Fibroblast of villous mesenchyme (primary cell): ENCODE measurements at regions not wholly inside any gene's neighbourhood (a gene's known extent, or its start where the extent isn't known, plus 50 kb on each side); places are given as distances from the start of the nearest gene placed in this dataset.

Source experiments
- DNase-seq: peaks from one replicate; pipeline ENCODE4 v3.0.0-alpha.2; 2010; ENCODE audit warnings: low read depth
- H3K4me3 ChIP-seq: 2 replicates; pipeline ENCODE4 v1.5.1; 2011; ENCODE audit warnings: low read depth, mild to moderate bottlenecking, low read length
- TF ChIP-seq, protein P1 (sequence below): IDR thresholded peaks from 2 replicates; pipeline ENCODE4 v1.5.1; 2012; ENCODE audit warnings: low read depth, mild to moderate bottlenecking, low read length; ENCODE audit not compliant: insufficient read depth

DNA sequence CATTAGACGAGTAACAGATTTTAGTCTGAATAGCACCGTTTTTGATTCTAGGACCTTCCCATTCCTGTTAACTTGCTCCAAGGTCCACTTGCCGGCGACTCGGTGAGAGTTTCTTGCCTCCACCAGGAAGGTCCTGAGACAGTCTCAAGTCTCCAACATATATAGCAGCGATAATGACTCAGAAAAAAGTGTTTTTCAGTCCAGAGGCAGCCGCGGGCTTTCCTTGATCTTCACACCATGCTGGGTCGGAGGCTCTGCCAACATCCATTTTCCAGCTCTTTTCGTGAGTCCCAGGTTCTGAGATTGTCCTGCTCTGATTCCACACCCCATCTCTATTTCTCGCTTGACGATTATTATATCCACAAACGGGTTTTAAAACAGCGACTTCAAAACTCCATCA lies 170.5 kb downstream of the GPX5 start:
- no peak for DNase-seq
- TF ChIP-seq, protein P1, sequence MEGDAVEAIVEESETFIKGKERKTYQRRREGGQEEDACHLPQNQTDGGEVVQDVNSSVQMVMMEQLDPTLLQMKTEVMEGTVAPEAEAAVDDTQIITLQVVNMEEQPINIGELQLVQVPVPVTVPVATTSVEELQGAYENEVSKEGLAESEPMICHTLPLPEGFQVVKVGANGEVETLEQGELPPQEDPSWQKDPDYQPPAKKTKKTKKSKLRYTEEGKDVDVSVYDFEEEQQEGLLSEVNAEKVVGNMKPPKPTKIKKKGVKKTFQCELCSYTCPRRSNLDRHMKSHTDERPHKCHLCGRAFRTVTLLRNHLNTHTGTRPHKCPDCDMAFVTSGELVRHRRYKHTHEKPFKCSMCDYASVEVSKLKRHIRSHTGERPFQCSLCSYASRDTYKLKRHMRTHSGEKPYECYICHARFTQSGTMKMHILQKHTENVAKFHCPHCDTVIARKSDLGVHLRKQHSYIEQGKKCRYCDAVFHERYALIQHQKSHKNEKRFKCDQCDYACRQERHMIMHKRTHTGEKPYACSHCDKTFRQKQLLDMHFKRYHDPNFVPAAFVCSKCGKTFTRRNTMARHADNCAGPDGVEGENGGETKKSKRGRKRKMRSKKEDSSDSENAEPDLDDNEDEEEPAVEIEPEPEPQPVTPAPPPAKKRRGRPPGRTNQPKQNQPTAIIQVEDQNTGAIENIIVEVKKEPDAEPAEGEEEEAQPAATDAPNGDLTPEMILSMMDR = no peak
- peak overlapping the region; percentile 29 for H3K4me3 ChIP-seq

DNA sequence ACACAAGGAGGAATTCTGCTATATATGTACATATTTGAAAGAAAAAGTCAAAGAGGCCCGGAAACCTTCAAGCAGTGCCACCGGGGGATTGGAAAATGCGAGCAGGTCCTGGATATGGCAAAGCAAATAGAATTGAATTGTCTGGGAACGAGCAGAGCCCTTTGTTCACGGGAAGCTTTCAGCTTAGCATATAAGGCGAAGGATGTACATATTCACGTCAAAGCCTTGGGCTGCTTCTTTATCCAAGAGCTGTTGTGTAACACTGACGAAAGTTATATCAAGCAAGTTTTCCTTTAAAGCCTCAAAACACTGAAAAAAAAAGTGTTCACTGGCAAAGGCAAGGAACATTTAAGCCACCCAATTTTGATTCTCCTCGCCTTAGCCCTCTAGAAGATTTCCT lies 171.0 kb downstream of the GPX5 start:
- no peak overlapping the region for H3K4me3 ChIP-seq
- no peak for DNase-seq
- TF ChIP-seq, protein P1 = no peak

DNA sequence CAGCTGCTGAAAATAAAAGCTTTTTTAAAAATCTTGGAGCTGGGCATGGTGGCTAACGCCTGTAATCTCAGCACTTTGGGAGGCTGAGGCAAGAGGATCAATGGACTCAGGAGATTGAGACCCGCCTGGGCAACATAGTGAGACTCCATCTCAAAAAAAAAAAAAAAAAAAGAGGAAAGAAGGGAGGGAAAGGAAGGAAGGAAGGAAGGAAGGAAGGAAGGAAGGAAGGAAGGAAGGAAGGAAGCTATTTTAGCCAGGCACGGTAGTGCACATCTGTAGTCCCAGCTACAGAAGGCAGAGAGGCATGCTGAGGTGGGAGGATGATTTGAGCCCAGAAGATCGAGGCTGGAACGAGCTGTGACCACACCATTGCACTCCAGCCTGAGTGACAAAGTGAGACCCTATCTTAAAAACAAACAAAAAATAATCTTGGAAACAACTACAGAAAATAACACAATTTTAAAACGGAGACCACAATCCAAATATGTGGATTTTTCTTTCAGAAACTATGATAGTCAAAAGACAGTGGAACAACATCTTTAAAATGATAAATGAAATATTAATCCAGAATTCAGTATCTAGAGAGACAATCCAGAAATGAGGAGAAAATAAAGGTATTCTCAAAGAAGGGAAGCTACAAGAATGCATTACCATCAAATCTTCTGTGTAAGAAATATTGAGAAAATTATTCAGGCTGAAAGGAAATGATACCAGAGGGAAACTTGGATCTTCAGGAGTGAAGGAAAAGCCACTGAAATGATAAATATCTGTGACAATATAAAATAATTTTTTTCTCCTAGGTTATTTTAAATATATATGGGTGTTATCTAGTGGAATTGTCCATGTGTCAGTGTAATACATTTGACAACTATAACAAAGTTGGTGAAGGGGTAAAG lies 182.0 kb downstream of the GPX5 start:
- DNase-seq = no peak
- no peak overlapping the region for H3K4me3 ChIP-seq
- TF ChIP-seq, protein P1 = no peak

DNA sequence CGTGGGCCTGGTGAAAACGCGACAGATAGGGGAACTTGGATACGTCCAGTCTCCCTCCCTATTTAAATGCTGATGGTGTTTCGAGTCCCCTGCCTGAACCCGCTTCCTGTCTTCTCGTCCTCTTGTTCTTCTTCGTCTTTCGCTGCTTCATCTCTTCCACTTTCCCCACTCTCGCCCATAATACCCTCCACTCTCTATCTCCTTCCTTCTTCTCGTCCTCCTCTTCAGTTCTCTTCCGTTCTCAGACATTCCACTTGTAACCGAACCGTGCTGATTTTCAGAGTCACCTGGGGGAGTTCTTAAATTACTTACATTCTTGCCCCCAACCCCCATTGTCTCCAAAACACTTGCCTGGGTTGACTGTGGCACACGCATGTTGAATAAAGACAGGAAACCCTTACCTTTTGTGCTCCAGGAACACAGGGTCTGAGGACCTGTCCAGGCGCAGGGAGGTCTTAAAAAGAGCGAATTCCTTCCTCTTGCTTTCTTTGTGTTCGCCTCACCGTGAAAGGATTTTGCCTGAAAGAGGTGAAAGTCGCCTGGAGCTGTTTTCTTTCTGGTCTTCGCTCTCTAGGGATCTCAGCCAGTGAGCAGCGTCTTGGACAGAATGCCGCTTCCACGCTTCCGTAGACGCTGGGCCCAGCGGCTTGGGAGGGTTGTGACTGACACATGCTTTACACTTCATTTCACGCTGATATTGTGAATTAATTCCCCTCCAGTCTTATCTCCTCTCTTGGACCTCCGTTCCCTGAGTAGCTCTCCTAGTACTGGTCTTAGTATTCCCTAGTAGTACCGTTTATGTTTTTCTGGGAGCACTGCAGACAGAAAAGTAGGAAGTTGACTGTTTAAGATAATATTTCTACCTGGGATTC lies 184.0 kb downstream of the GPX5 start:
- DNase-seq = no peak
- H3K4me3 ChIP-seq = peak overlapping the region; percentile 46
- TF ChIP-seq, protein P1 = no peak

DNA sequence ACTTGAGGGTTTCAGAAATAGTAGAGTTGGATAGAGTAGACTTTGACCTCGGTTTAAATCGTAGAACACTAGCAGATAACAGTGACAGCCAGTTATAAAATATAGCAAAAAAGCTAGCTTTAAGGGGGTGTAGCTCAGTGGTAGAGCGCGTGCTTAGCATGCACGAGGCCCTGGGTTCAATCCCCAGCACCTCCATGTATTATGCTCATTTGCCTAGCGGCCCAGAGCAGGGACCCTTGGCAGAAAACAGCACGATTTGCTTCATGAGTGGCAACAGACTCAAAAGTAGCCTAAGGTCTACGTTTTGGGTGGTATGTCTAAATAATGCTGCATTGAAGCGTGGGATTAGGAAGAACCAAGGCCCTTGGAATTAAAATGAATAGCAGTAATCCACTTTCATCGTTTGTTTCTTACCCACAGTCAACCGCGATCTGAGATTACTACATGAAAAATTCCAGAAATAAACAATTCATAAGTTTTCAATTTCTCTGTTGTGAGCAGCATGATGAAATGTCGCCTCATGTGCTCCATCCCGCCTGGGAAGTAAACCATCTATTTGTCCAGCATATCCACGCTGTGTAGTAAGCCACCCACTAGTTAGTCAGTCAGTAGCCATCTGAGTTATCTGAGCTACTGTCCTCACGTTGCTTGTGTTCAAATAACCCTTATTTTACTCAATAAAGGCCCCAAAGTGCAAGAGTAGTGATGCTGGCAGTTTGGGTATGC lies 184.9 kb downstream of the GPX5 start:
- DNase-seq = no peak
- TF ChIP-seq, protein P1 = no peak
- no peak overlapping the region for H3K4me3 ChIP-seq

DNA sequence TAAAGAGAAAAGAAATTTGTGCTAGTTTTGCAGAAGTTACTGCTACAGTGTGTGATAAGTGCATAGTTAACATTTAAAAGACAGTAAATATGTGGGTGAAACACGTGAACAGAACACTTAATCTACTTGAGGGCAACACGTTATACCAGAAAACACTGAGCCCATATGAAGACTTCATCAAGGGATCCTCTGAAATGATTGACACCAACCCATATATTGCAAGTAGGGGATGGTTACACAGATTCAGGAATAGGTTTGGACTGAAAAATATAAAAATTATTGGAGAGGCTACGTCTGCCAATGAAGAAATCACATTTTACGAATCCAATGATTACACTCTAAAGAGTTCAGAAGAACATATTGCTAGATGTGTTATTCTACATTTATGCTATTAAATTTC lies 185.6 kb downstream of the GPX5 start:
- TF ChIP-seq, protein P1 = no peak
- no peak overlapping the region for H3K4me3 ChIP-seq
- no peak for DNase-seq
